H1 (cell line): ENCODE measurements at regions not wholly inside any gene's neighbourhood (a gene's known extent, or its start where the extent isn't known, plus 50 kb on each side); places are given as distances from the start of the nearest gene placed in this dataset.

Experiments
- CTCF ChIA-PET: fragments of 300-600 bp; sonication (Branson Sonifier 250); formaldehyde crosslinking; loops from one replicate; lab custom pipeline; 2021; ENCODE audit not compliant: partially characterized antibody; lab: Charles Lee
- POLR2A ChIA-PET: fragments of 300-600 bp; sonication (Branson Sonifier 250); formaldehyde crosslinking; loops from one replicate; lab custom pipeline; 2021; ENCODE audit warnings: inconsistent platforms; ENCODE audit not compliant: partially characterized antibody; lab: Charles Lee
- DNase-seq, 2 experiments: peaks; one replicate each; pipeline versions ENCODE4 v3.0.0 to v3.0.0-alpha.2; 2010 to 2022; ENCODE audit warnings: low spot score in 2 of 2, low read depth in 1 of 2, mixed read lengths in 1 of 2
- FAIRE-seq: peaks from 2 replicates; lab custom pipeline; 2011; peaks lifted over from hg19 to GRCh38; lab: Jason Lieb, UNC
- H2AFZ ChIP-seq: 2 replicates; pipeline ENCODE4 v1.8.1; 2012; ENCODE audit warnings: low read length, inconsistent platforms
- H2AK5ac ChIP-seq: 2 replicates; pipeline ENCODE4 v1.6.1; 2013; ENCODE audit warnings: low read depth, low read length
- H2BK120ac ChIP-seq: replicated peaks from 2 replicates; pipeline ENCODE3; 2013; ENCODE audit warnings: low read depth, low read length, inconsistent platforms
- H2BK12ac ChIP-seq: 2 replicates; pipeline ENCODE4 v1.6.1; 2013; ENCODE audit warnings: low read depth, low read length
- H2BK15ac ChIP-seq: 2 replicates; pipeline ENCODE4 v1.6.1; 2013; ENCODE audit warnings: low read length
- H2BK20ac ChIP-seq: 2 replicates; pipeline ENCODE4 v1.6.1; 2013; ENCODE audit warnings: low read length
- H2BK5ac ChIP-seq: 2 replicates; pipeline ENCODE4 v1.6.1; 2013; ENCODE audit warnings: low read depth, low read length
- H3K14ac ChIP-seq: 2 replicates; pipeline ENCODE4 v1.6.1; 2013; ENCODE audit warnings: inconsistent platforms; ENCODE audit not compliant: insufficient read length
- H3K18ac ChIP-seq: 2 replicates; pipeline ENCODE4 v1.6.1; 2013; ENCODE audit warnings: low read length; ENCODE audit errors: extremely low read depth
- H3K23ac ChIP-seq: 2 replicates; pipeline ENCODE4 v1.6.1; 2013; ENCODE audit warnings: inconsistent platforms; ENCODE audit not compliant: insufficient read length
- H3K23me2 ChIP-seq: 2 replicates; pipeline ENCODE4 v1.6.1; 2013; ENCODE audit warnings: low read depth, low read length
- H3K27ac ChIP-seq: 2 replicates; pipeline ENCODE4 v1.6.1; 2011; ENCODE audit warnings: low read depth, low read length, inconsistent platforms
- H3K27me3 ChIP-seq, 4 experiments: replicated peaks in 1 of 4; 1 replicate in 1 of 4; 2 replicates in 3 of 4; pipeline versions ENCODE4 v1.6.1 to v1.8.1; 2011 to 2013; ENCODE audit warnings: low read length in 3 of 4, mild to moderate bottlenecking in 3 of 4, inconsistent platforms in 2 of 4, mixed read lengths in 2 of 4, moderate library complexity in 1 of 4; ENCODE audit not compliant: control insufficient read depth in 3 of 4, insufficient read depth in 3 of 4; ENCODE audit errors: extremely low read depth in 1 of 4
- H3K36me3 ChIP-seq, 4 experiments: 2 replicates each; pipeline versions ENCODE4 v1.6.1 to v1.8.1; 2011 to 2013; ENCODE audit warnings: mild to moderate bottlenecking in 4 of 4, low read length in 3 of 4, moderate library complexity in 2 of 4, control low read depth in 1 of 4, inconsistent platforms in 1 of 4; ENCODE audit not compliant: insufficient read depth in 4 of 4, control insufficient read depth in 2 of 4
- H3K4ac ChIP-seq: replicated peaks from 2 replicates; pipeline ENCODE3; 2013; ENCODE audit warnings: low read length, low read depth, mixed read lengths, inconsistent platforms; ENCODE audit not compliant: insufficient read length
- H3K4me1 ChIP-seq, 4 experiments: replicated peaks in 1 of 4; 1 replicate in 1 of 4; 2 replicates in 3 of 4; pipeline versions ENCODE4 v1.6.1 to v1.8.1; 2011 to 2013; ENCODE audit warnings: low read length in 3 of 4, inconsistent platforms in 2 of 4, mixed read lengths in 1 of 4; ENCODE audit not compliant: insufficient read depth in 4 of 4, control insufficient read depth in 3 of 4
- H3K4me2 ChIP-seq, 2 experiments: 2 replicates each; pipeline versions ENCODE4 v1.6.1 to v1.8.1; 2011 to 2013; ENCODE audit warnings: low read depth in 2 of 2, low read length in 2 of 2, control low read depth in 1 of 2, inconsistent platforms in 1 of 2, mild to moderate bottlenecking in 1 of 2; ENCODE audit not compliant: insufficient read depth in 1 of 2
- H3K4me3 ChIP-seq, 4 experiments: fragments of 200-600, 300-600 bp in 1 of 4; sonication (generic), shearing (Covaris generic), sonication (Bioruptor Twin) in 1 of 4; 2 replicates each; pipeline versions ENCODE4 v1.5.1 to v1.8.1; 2011 to 2016; ENCODE audit warnings: low read length in 4 of 4, low read depth in 3 of 4, control low read depth in 2 of 4, inconsistent platforms in 2 of 4, mild to moderate bottlenecking in 2 of 4, mixed read lengths in 1 of 4, moderate library complexity in 1 of 4; ENCODE audit not compliant: insufficient read depth in 2 of 4; ENCODE audit errors: extremely low read depth in 1 of 4
- H3K56ac ChIP-seq: replicated peaks from 2 replicates; pipeline ENCODE3; 2013; ENCODE audit warnings: low read depth, mild to moderate bottlenecking, mixed read lengths, low read length, inconsistent platforms; ENCODE audit not compliant: insufficient read length
- H3K79me1 ChIP-seq: 2 replicates; pipeline ENCODE4 v1.6.1; 2013; ENCODE audit warnings: low read depth, low read length, control low read depth
- H3K79me2 ChIP-seq, 2 experiments: 2 replicates each; pipeline versions ENCODE4 v1.6.1 to v1.8.1; 2012 to 2013; ENCODE audit warnings: low read length in 2 of 2, mild to moderate bottlenecking in 2 of 2, inconsistent platforms in 1 of 2; ENCODE audit not compliant: insufficient read depth in 2 of 2, control insufficient read depth in 1 of 2
- H3K9ac ChIP-seq, 4 experiments: replicated peaks in 1 of 4; 1 replicate in 1 of 4; 2 replicates in 3 of 4; pipeline versions ENCODE4 v1.6.1 to v1.8.1; 2011 to 2013; ENCODE audit warnings: low read depth in 3 of 4, low read length in 3 of 4, control low read depth in 2 of 4, mild to moderate bottlenecking in 2 of 4, moderate library complexity in 2 of 4, inconsistent platforms in 1 of 4; ENCODE audit errors: extremely low read depth in 1 of 4
- H3K9me3 ChIP-seq, 2 experiments: 2 replicates each; pipeline versions ENCODE4 v1.6.1 to v1.8.1; 2012 to 2013; ENCODE audit warnings: mild to moderate bottlenecking in 2 of 2, moderate library complexity in 2 of 2, control low read depth in 1 of 2, inconsistent platforms in 1 of 2, low read depth in 1 of 2, low read length in 1 of 2, mixed read lengths in 1 of 2; ENCODE audit not compliant: insufficient read depth in 2 of 2
- H4K20me1 ChIP-seq, 2 experiments: replicated peaks in 1 of 2; 2 replicates each; pipeline versions ENCODE3 to v1.8.1; 2011 to 2013; ENCODE audit warnings: inconsistent platforms in 2 of 2, low read length in 2 of 2, mild to moderate bottlenecking in 1 of 2; ENCODE audit not compliant: insufficient read depth in 2 of 2, control insufficient read depth in 1 of 2
- H4K5ac ChIP-seq: 2 replicates; pipeline ENCODE4 v1.6.1; 2013; ENCODE audit warnings: low read length, low read depth, mixed read lengths, inconsistent platforms; ENCODE audit not compliant: insufficient read length
- H4K8ac ChIP-seq: 2 replicates; pipeline ENCODE4 v1.8.0; 2013; ENCODE audit warnings: mild to moderate bottlenecking, moderate library complexity, low read length, inconsistent platforms; ENCODE audit not compliant: insufficient read depth; ENCODE audit errors: extremely low read depth
- H4K91ac ChIP-seq: replicated peaks from 2 replicates; pipeline ENCODE3; 2013; ENCODE audit warnings: low read length, mixed read lengths, inconsistent platforms; ENCODE audit not compliant: insufficient read length
- CTCF ChIP-seq, 3 experiments: IDR thresholded peaks; 1 replicate in 2 of 3; 2 replicates in 1 of 3; pipeline versions ENCODE4 v1.5.1 to v1.6.1; 2011; ENCODE audit warnings: low read length in 3 of 3, mild to moderate bottlenecking in 3 of 3, inconsistent platforms in 2 of 3, low read depth in 1 of 3, moderate library complexity in 1 of 3; ENCODE audit not compliant: insufficient read depth in 1 of 3; ENCODE audit errors: control extremely low read depth in 1 of 3
- E2F6 ChIP-seq: IDR thresholded peaks from 2 replicates; pipeline ENCODE4 v1.6.1; 2012; ENCODE audit warnings: inconsistent platforms
- EZH2 ChIP-seq: fragments of 200-600 bp; sonication (generic); IDR thresholded peaks from 2 replicates; pipeline ENCODE4 v1.7.1; 2012; ENCODE audit warnings: low read depth, mild to moderate bottlenecking, moderate library complexity, low read length, inconsistent platforms; ENCODE audit not compliant: severe bottlenecking
- KDM1A ChIP-seq: fragments of 200-600, 300-600 bp; sonication (generic); IDR thresholded peaks from 2 replicates; pipeline ENCODE4 v1.7.1; 2016; ENCODE audit warnings: mild to moderate bottlenecking, low read length, borderline replicate concordance
- POU5F1 ChIP-seq: IDR thresholded peaks from 2 replicates; pipeline ENCODE4 v1.6.1; 2011; ENCODE audit warnings: low read depth, mild to moderate bottlenecking, low read length, moderate library complexity
- RAD21 ChIP-seq, 2 experiments: IDR thresholded peaks in 1 of 2; conservative IDR thresholded peaks in 1 of 2; 2 replicates each; pipeline ENCODE4 v1.6.1; 2011; ENCODE audit warnings: low read depth in 2 of 2, low read length in 2 of 2, improper control_type of control experiment in 1 of 2, inconsistent platforms in 1 of 2, mild to moderate bottlenecking in 1 of 2, moderate library complexity in 1 of 2
- SAP30 ChIP-seq: fragments of 300-600 bp; sonication (generic); IDR thresholded peaks from 2 replicates; pipeline ENCODE4 v1.7.1; 2012; ENCODE audit warnings: low read length, moderate library complexity, mild to moderate bottlenecking, inconsistent platforms; ENCODE audit not compliant: insufficient read depth, insufficient replicate concordance
- SRF ChIP-seq: IDR thresholded peaks from 2 replicates; pipeline ENCODE4 v1.6.1; 2011; ENCODE audit warnings: mild to moderate bottlenecking, low read depth, low read length, moderate library complexity
- WGBS, 2 experiments: shearing (Covaris generic) in 1 of 2; methylation state at CpG; one replicate each; pipeline versions ENCODE4 v1.1.6 to v1.1.7; 2013 to 2015; ENCODE audit warnings: low lambda C conversion rate in 2 of 2, mixed read lengths in 2 of 2, inconsistent platforms in 1 of 2, low coverage in 1 of 2, missing lambda C conversion rate in 1 of 2; ENCODE audit not compliant: insufficient replicate concordance in 2 of 2, insufficient coverage in 1 of 2, insufficient read length in 1 of 2; ENCODE audit errors: extremely low coverage in 1 of 2, missing lambda C conversion rate in 1 of 2; 5-methylcytosine and 5-hydroxymethylcytosine counted together
- TF ChIP-seq, protein P1 (sequence below): IDR thresholded peaks from 2 replicates; pipeline ENCODE4 v1.6.1; 2012; ENCODE audit warnings: low read length, inconsistent platforms

GRCh38 chr21:35679076-35679475 is 381.2 kb downstream of the SETD4 start:
- H2AFZ ChIP-seq = no peak overlapping the region
- WGBS, 2 experiments = 83% methylated on average over 2 of the region's 2 CpGs; no CpG with 5 or more reads in 1 of the 2 experiments
- H3K9me3 ChIP-seq = no peaks in the 10 kb centered on the region
- no peak for TF ChIP-seq POU5F1
- TF ChIP-seq SAP30 = no peak
- TF ChIP-seq E2F6 = no peak
- TF ChIP-seq CTCF (IDR thresholded peaks at IDR 0.05; ENCODE audit: control extremely low read depth in 1 of 3, insufficient read depth in 1 of 3, low read depth in 1 of 3, low read length in 3 of 3) = no peak
- no peak for TF ChIP-seq RAD21 (IDR thresholded peaks at IDR 0.05 in 1 of 2, conservative IDR thresholded peaks at IDR 0.05 in 1 of 2; ENCODE audit: low read depth in 2 of 2, low read length in 2 of 2)
- no peak for TF ChIP-seq SRF
- TF ChIP-seq, protein P1, sequence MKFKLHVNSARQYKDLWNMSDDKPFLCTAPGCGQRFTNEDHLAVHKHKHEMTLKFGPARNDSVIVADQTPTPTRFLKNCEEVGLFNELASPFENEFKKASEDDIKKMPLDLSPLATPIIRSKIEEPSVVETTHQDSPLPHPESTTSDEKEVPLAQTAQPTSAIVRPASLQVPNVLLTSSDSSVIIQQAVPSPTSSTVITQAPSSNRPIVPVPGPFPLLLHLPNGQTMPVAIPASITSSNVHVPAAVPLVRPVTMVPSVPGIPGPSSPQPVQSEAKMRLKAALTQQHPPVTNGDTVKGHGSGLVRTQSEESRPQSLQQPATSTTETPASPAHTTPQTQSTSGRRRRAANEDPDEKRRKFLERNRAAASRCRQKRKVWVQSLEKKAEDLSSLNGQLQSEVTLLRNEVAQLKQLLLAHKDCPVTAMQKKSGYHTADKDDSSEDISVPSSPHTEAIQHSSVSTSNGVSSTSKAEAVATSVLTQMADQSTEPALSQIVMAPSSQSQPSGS = no peak
- no peak for TF ChIP-seq EZH2
- no peak for TF ChIP-seq KDM1A

More at GRCh38 chr21:35679076-35679475, 381.2 kb downstream of the SETD4 start:
- no peak overlapping the region for H4K91ac ChIP-seq
- POLR2A ChIA-PET = no interaction called here
- no peak overlapping the region for H3K4ac ChIP-seq
- CTCF ChIA-PET = no interaction called here
- no peaks in the 10 kb centered on the region for H3K27me3 ChIP-seq
- H3K4me2 ChIP-seq = no peak overlapping the region
- no peaks in the 10 kb centered on the region for H3K79me2 ChIP-seq
- no peaks in the 10 kb centered on the region for H3K36me3 ChIP-seq
- no peak overlapping the region for H2AK5ac ChIP-seq
- DNase-seq (no peak), FAIRE-seq (no peak)
- no peak overlapping the region for H2BK12ac ChIP-seq
- H4K8ac ChIP-seq = no peak overlapping the region
- no peaks in the 10 kb centered on the region for H3K79me1 ChIP-seq
- H4K20me1 ChIP-seq = peaks cover 0 to 2% of the 10 kb centered on the region in 2 experiments
- H3K18ac ChIP-seq = no peak overlapping the region
- H2BK20ac ChIP-seq = no peak overlapping the region
- H3K23ac ChIP-seq = no peak overlapping the region
- H3K4me3 ChIP-seq = no peak overlapping the region
- H3K14ac ChIP-seq = no peak overlapping the region
- no peak overlapping the region for H2BK15ac ChIP-seq
- H3K23me2 ChIP-seq = peaks cover 5% of the 10 kb centered on the region; the same call in 1 of the 2 replicates
- H3K4me1 ChIP-seq = no peaks in the 10 kb centered on the region
- H3K56ac ChIP-seq = no peak overlapping the region
- H2BK5ac ChIP-seq = no peak overlapping the region
- no peak overlapping the region for H3K9ac ChIP-seq
- no peak overlapping the region for H4K5ac ChIP-seq
- H2BK120ac ChIP-seq = no peak overlapping the region
- H3K27ac ChIP-seq = no peak overlapping the region
